WERI-Rb-1 (cell line): ENCODE measurements at regions not wholly inside any gene's neighbourhood (a gene's known extent, or its start where the extent isn't known, plus 50 kb on each side); places are given as distances from the start of the nearest gene placed in this dataset.

Experiments used
- DNase-seq: peaks from one replicate; pipeline ENCODE4 v3.0.0-alpha.2; 2020
- H3K27ac ChIP-seq: fragments of 250-450 bp; sonication (Bioruptor Pico); 2 replicates; pipeline ENCODE4 v1.5.1; 2020; ENCODE audit warnings: mild to moderate bottlenecking, moderate library complexity
- H3K27me3 ChIP-seq: fragments of 250-450 bp; sonication (Bioruptor Pico); 2 replicates; pipeline ENCODE4 v1.5.1; 2021; ENCODE audit warnings: mild to moderate bottlenecking, low read depth, moderate library complexity; ENCODE audit not compliant: insufficient read depth, severe bottlenecking
- H3K36me3 ChIP-seq: fragments of 250-450 bp; sonication (Bioruptor Pico); 2 replicates; pipeline ENCODE4 v1.5.1; 2020; ENCODE audit warnings: mild to moderate bottlenecking, moderate library complexity
- H3K4me3 ChIP-seq: 2 replicates; pipeline ENCODE4 v1.5.1; 2011; ENCODE audit warnings: low read depth, mild to moderate bottlenecking, control low read depth, low read length
- H3K9me3 ChIP-seq: fragments of 250-450 bp; sonication (Bioruptor Pico); 2 replicates; pipeline ENCODE4 v1.5.1; 2021; ENCODE audit warnings: mild to moderate bottlenecking, moderate library complexity; ENCODE audit not compliant: severe bottlenecking
- CTCF ChIP-seq: IDR thresholded peaks from 2 replicates; pipeline ENCODE4 v1.5.1; 2011; ENCODE audit warnings: low read depth, mild to moderate bottlenecking, control low read depth, inconsistent platforms, low read length

- Histone ChIP-seq H3K27ac (no peak overlapping the region), H3K9me3 (no peaks in the 10 kb centered on the region), H3K27me3 (no peaks in the 10 kb centered on the region), H3K4me3 (no peak overlapping the region), H3K36me3 (no peaks in the 10 kb centered on the region)
- no peak for DNase-seq
- TF ChIP-seq CTCF, result no peak
Observed at GRCh38 chr2:9773903-9774239, 69.4 kb upstream of the TAF1B start.

GRCh38 chr2:9774266-9774665, 69.0 kb upstream of the TAF1B start:
- no peak for TF ChIP-seq CTCF
- Histone ChIP-seq H3K36me3 (no peaks in the 10 kb centered on the region), H3K27me3 (no peaks in the 10 kb centered on the region), H3K27ac (no peak overlapping the region), H3K4me3 (no peak overlapping the region), H3K9me3 (no peaks in the 10 kb centered on the region)
- no peak for DNase-seq

- no peak overlapping the region for H3K27ac ChIP-seq
- H3K9me3 ChIP-seq, result no peaks in the 10 kb centered on the region
- no peaks in the 10 kb centered on the region for H3K27me3 ChIP-seq
- H3K36me3 ChIP-seq, result no peaks in the 10 kb centered on the region
- no peak overlapping the region for H3K4me3 ChIP-seq
- no peak for TF ChIP-seq CTCF
- DNase-seq, result no peak
Observed at GRCh38 chr2:9775351-9775750, 67.9 kb upstream of the TAF1B start.

GRCh38 chr2:9775999-9776712, 67.1 kb upstream of the TAF1B start:
- Histone ChIP-seq H3K4me3 (no peak overlapping the region), H3K9me3 (no peaks in the 10 kb centered on the region), H3K36me3 (no peaks in the 10 kb centered on the region), H3K27ac (no peak overlapping the region), H3K27me3 (no peaks in the 10 kb centered on the region)
- no peak for DNase-seq
- TF ChIP-seq CTCF, result no peak

GRCh38 chr2:9777081-9777480, 66.2 kb upstream of the TAF1B start:
- DNase-seq, result no peak
- H3K27me3 ChIP-seq, result no peaks in the 10 kb centered on the region
- TF ChIP-seq CTCF, result no peak
- H3K9me3 ChIP-seq, result no peaks in the 10 kb centered on the region
- H3K4me3 ChIP-seq, result no peak overlapping the region
- H3K27ac ChIP-seq, result no peak overlapping the region
- H3K36me3 ChIP-seq, result no peaks in the 10 kb centered on the region

GRCh38 chr2:9778012-9778411, 65.3 kb upstream of the TAF1B start:
- H3K36me3 ChIP-seq, result no peaks in the 10 kb centered on the region
- H3K9me3 ChIP-seq, result no peaks in the 10 kb centered on the region
- no peaks in the 10 kb centered on the region for H3K27me3 ChIP-seq
- TF ChIP-seq CTCF, result peak; percentile 95
- no peak overlapping the region for H3K4me3 ChIP-seq
- no peak overlapping the region for H3K27ac ChIP-seq
- peak; percentile 60 for DNase-seq
